Vagina (tissue), 2 donors: ENCODE measurements at regions not wholly inside any gene's neighbourhood (a gene's known extent, or its start where the extent isn't known, plus 50 kb on each side); places are given as distances from the start of the nearest gene placed in this dataset.
"Not testable (repeated sequence)": the region's sequence is repeated elsewhere in the genome, so short reads cannot be mapped to it uniquely, and the experiment has no call there.

Experiments
- CTCF ChIP-seq, 3 experiments: fragments of 450-650 bp in 2 of 3; fragments of 200-600 bp in 1 of 3; sonication (generic) in 1 of 3; IDR thresholded peaks; one replicate each; pipeline ENCODE4 v1.5.1; 2017 to 2019; ENCODE audit warnings: antibody characterized with exemption in 3 of 3, mild to moderate bottlenecking in 2 of 3, moderate library complexity in 2 of 3
- POLR2A ChIP-seq, 2 donors: fragments of 450-650 bp; IDR thresholded peaks; one replicate each; pipeline ENCODE4 v1.6.1; 2017; ENCODE audit warnings: antibody characterized with exemption in 2 of 2, mild to moderate bottlenecking in 2 of 2, moderate library complexity in 2 of 2
- POLR2AphosphoS5 ChIP-seq, 2 donors: sonication (generic); formaldehyde crosslinking; IDR thresholded peaks; one replicate each; pipeline ENCODE4 v1.9.0; 2017; ENCODE audit warnings: antibody characterized with exemption in 2 of 2, mild to moderate bottlenecking in 2 of 2, low read depth in 1 of 2; ENCODE audit not compliant: insufficient read depth in 1 of 2

GRCh38 chr9:42821468-42821867, 638.0 kb downstream of the SPATA31A6 start:
- TF ChIP-seq CTCF (IDR thresholded peaks at IDR 0.05); POLR2A (IDR thresholded peaks at IDR 0.05); POLR2AphosphoS5 (IDR thresholded peaks at IDR 0.05; ENCODE audit: insufficient read depth in 1 of 2, low read depth in 1 of 2): not testable (repeated sequence)
